HepG2 (cell line): ENCODE measurements at regions not wholly inside any gene's neighbourhood (a gene's known extent, or its start where the extent isn't known, plus 50 kb on each side); places are given as distances from the start of the nearest gene placed in this dataset.
"Not testable (repeated sequence)": the region's sequence is repeated elsewhere in the genome, so short reads cannot be mapped to it uniquely, and the experiment has no call there.

Experiments used
- ATAC-seq: fragments of 200-7000 bp; cut with Tn5 transposase; 3 replicates; pipeline ENCODE4 v1.9.1; 2020; ENCODE audit warnings: mild to moderate bottlenecking, moderate library complexity
- BruUV-seq: library from RNA; stranded (reverse); fragments of 400-500 nt; replicated peaks from 2 replicates; lab custom pipeline; 2021; lab: Mats Ljungman, UMichigan
- CTCF ChIA-PET: fragments of 300-600 bp; formaldehyde crosslinking; extraction: SDS; loops from one replicate; lab custom pipeline; 2021; ENCODE audit warnings: low total read pairs, inconsistent platforms, low intra/inter-chr PET ratio; lab: Yijun Ruan, JAX
- POLR2A ChIA-PET: fragments of 350-600 bp; sonication (Branson Sonifier 250); formaldehyde crosslinking; loops from one replicate; lab custom pipeline; 2020; ENCODE audit warnings: antibody characterized with exemption, inconsistent platforms; lab: Yijun Ruan, JAX
- DNase-seq: peaks from one replicate; pipeline ENCODE4 v3.0.0-alpha.2; 2015; ENCODE audit warnings: low spot score
- FAIRE-seq: peaks from 3 replicates; lab custom pipeline; 2011; peaks lifted over from hg19 to GRCh38; lab: Jason Lieb, UNC
- H2AFZ ChIP-seq: one replicate; pipeline ENCODE4 v1.6.1; 2011; ENCODE audit warnings: low read length, inconsistent platforms
- H3K27ac ChIP-seq: fragments of 300-600 bp; 3 replicates; pipeline ENCODE4 v1.8.0; 2011; ENCODE audit warnings: mixed run types, mild to moderate bottlenecking, mixed read lengths, low read length, inconsistent platforms; ENCODE audit not compliant: insufficient read depth; ENCODE audit errors: extremely low read length
- H3K27me3 ChIP-seq, 2 experiments: fragments of 200-600 bp in 1 of 2; 2 replicates in 1 of 2; 3 replicates in 1 of 2; pipeline versions ENCODE4 v1.6.0 to v1.8.0; 2011; ENCODE audit warnings: low read length in 2 of 2, mild to moderate bottlenecking in 2 of 2, moderate library complexity in 2 of 2, inconsistent platforms in 1 of 2; ENCODE audit not compliant: insufficient read depth in 2 of 2, control insufficient read depth in 1 of 2
- H3K36me3 ChIP-seq, 2 experiments: fragments of 200-600 bp in 1 of 2; replicated peaks in 1 of 2; 2 replicates in 1 of 2; 3 replicates in 1 of 2; pipeline versions ENCODE4 v1.5.1 to v1.8.0; 2011; ENCODE audit warnings: low read length in 2 of 2, inconsistent platforms in 1 of 2; ENCODE audit not compliant: insufficient read depth in 2 of 2, control insufficient read depth in 1 of 2
- H3K4me1 ChIP-seq: 2 replicates; pipeline ENCODE4 v1.5.1; 2012; ENCODE audit warnings: low read length, inconsistent platforms; ENCODE audit not compliant: insufficient read depth
- H3K4me2 ChIP-seq: 2 replicates; pipeline ENCODE4 v1.6.0; 2011; ENCODE audit warnings: low read depth, low read length, inconsistent platforms
- H3K4me3 ChIP-seq, 3 experiments: fragments of 200-600 bp in 1 of 3; sonication (generic), shearing (Covaris generic) in 1 of 3; replicated peaks in 1 of 3; 2 replicates each; pipeline ENCODE4 v1.5.1; 2011 to 2016; ENCODE audit warnings: low read length in 3 of 3, inconsistent platforms in 2 of 3, low read depth in 2 of 3, mild to moderate bottlenecking in 2 of 3, control low read depth in 1 of 3, mixed read lengths in 1 of 3; ENCODE audit not compliant: insufficient read depth in 1 of 3
- H3K79me2 ChIP-seq: one replicate; pipeline ENCODE4 v1.6.1; 2011; ENCODE audit warnings: low read length, inconsistent platforms; ENCODE audit not compliant: insufficient read depth
- H3K9ac ChIP-seq: 2 replicates; pipeline ENCODE4 v1.6.0; 2011; ENCODE audit warnings: mild to moderate bottlenecking, low read depth, low read length, inconsistent platforms; ENCODE audit not compliant: insufficient read depth
- H3K9me3 ChIP-seq: 2 replicates; pipeline ENCODE4 v1.5.1; 2012; ENCODE audit warnings: mild to moderate bottlenecking, low read length
- H4K20me1 ChIP-seq: 2 replicates; pipeline ENCODE4 v1.6.0; 2011; ENCODE audit warnings: inconsistent platforms, mild to moderate bottlenecking, low read length, moderate library complexity; ENCODE audit not compliant: insufficient read depth
- WGBS: methylation state at CpG from one replicate; pipeline ENCODE4 v1.1.6; 2017; ENCODE audit warnings: low lambda C conversion rate; 5-methylcytosine and 5-hydroxymethylcytosine counted together
- in situ Hi-C: cut with HindIII; loops from 2 replicates; pipeline ENCODE4 v1.10.0; 2017; ENCODE audit warnings: low pct_unique_long_range_greater_than_20kb; ENCODE audit not compliant: extremely low pct_ligation_motif_present
- intact Hi-C: fragments of 100-400 bp; cut with micrococcal nuclease; formaldehyde crosslinking; loops from one replicate; pipeline ENCODE4 v1.10.0; 2022; ENCODE audit not compliant: unreplicated experiment

- H3K36me3 ChIP-seq, H3K9ac ChIP-seq, intact Hi-C loops, H3K79me2 ChIP-seq, CTCF ChIA-PET, ATAC-seq, H4K20me1 ChIP-seq, DNase-seq, in situ Hi-C loops, H3K27me3 ChIP-seq, POLR2A ChIA-PET, H3K4me3 ChIP-seq, H3K4me1 ChIP-seq, H3K4me2 ChIP-seq, FAIRE-seq, H2AFZ ChIP-seq, BruUV-seq, H3K27ac ChIP-seq: not testable (repeated sequence)
- H3K9me3 ChIP-seq: peaks cover 88% of the 10 kb centered on the region
- WGBS: 0% methylated on average over 2 of the region's 3 CpGs
Measured at GRCh38 chr22:11578551-11578950, 3949.4 kb upstream of the OR11H1 start.

- ATAC-seq, H3K27me3 ChIP-seq, H2AFZ ChIP-seq, H4K20me1 ChIP-seq, H3K27ac ChIP-seq, in situ Hi-C loops, POLR2A ChIA-PET, intact Hi-C loops, BruUV-seq, H3K36me3 ChIP-seq, H3K4me3 ChIP-seq, FAIRE-seq, CTCF ChIA-PET, H3K4me1 ChIP-seq, H3K9ac ChIP-seq, DNase-seq, H3K79me2 ChIP-seq, H3K4me2 ChIP-seq: not testable (repeated sequence)
- peaks cover 86% of the 10 kb centered on the region for H3K9me3 ChIP-seq
- 11% methylated on average over 4 of the region's 4 CpGs for WGBS
Measured at GRCh38 chr22:11582048-11582447, 3945.9 kb upstream of the OR11H1 start.

- H3K27ac ChIP-seq, DNase-seq, CTCF ChIA-PET, H4K20me1 ChIP-seq, H3K4me3 ChIP-seq, H3K4me2 ChIP-seq, H3K79me2 ChIP-seq, ATAC-seq, FAIRE-seq, H2AFZ ChIP-seq, POLR2A ChIA-PET, H3K9ac ChIP-seq, intact Hi-C loops, H3K27me3 ChIP-seq, BruUV-seq, H3K4me1 ChIP-seq, in situ Hi-C loops, H3K36me3 ChIP-seq: not testable (repeated sequence)
- under 1% methylated on average over 4 of the region's 4 CpGs for WGBS
- peaks cover 71% of the 10 kb centered on the region for H3K9me3 ChIP-seq
Measured at GRCh38 chr22:11584231-11584630, 3943.8 kb upstream of the OR11H1 start.

- H3K27ac ChIP-seq, H2AFZ ChIP-seq, POLR2A ChIA-PET, H3K4me2 ChIP-seq, H3K27me3 ChIP-seq, H4K20me1 ChIP-seq, FAIRE-seq, CTCF ChIA-PET, intact Hi-C loops, H3K9ac ChIP-seq, DNase-seq, ATAC-seq, H3K4me3 ChIP-seq, H3K36me3 ChIP-seq, H3K4me1 ChIP-seq, BruUV-seq, in situ Hi-C loops, H3K79me2 ChIP-seq: not testable (repeated sequence)
- 0% methylated on average over 3 of the region's 4 CpGs for WGBS
- H3K9me3 ChIP-seq: peaks cover 59% of the 10 kb centered on the region
Measured at GRCh38 chr22:11594552-11594951, 3933.4 kb upstream of the OR11H1 start.
